ENCODE measurements at regions not wholly inside any gene's neighbourhood (a gene's known extent, or its start where the extent isn't known, plus 50 kb on each side); places are given as distances from the start of the nearest gene placed in this dataset.

DNA sequence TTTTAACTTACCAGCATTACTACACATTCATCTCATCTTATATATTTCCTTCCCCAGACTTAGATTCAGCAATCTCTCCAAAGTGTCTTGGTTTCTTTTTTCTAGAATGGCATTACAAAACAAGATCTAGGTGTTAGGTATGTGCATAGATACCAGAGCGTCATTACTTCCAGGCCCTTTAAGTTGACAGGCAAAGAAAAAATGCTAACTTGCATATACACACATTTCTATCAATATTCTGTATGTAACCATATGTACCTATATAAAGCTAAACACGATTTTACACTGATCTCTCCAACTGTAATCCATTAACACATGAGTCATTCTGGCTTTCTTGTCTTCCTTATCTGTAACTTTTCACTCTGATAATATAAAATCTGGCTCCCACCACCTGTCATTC is 503.8 kb upstream of the NRXN1 start:
- H3K27me3 ChIP-seq (ENCODE audit: control insufficient read depth, low read length): no peaks in the 10 kb centered on the region
- TF ChIP-seq EZH2phosphoT487 (IDR thresholded peaks at IDR 0.05; ENCODE audit: borderline replicate concordance, low read length): no peak
- TF ChIP-seq, protein P1, sequence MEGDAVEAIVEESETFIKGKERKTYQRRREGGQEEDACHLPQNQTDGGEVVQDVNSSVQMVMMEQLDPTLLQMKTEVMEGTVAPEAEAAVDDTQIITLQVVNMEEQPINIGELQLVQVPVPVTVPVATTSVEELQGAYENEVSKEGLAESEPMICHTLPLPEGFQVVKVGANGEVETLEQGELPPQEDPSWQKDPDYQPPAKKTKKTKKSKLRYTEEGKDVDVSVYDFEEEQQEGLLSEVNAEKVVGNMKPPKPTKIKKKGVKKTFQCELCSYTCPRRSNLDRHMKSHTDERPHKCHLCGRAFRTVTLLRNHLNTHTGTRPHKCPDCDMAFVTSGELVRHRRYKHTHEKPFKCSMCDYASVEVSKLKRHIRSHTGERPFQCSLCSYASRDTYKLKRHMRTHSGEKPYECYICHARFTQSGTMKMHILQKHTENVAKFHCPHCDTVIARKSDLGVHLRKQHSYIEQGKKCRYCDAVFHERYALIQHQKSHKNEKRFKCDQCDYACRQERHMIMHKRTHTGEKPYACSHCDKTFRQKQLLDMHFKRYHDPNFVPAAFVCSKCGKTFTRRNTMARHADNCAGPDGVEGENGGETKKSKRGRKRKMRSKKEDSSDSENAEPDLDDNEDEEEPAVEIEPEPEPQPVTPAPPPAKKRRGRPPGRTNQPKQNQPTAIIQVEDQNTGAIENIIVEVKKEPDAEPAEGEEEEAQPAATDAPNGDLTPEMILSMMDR (IDR thresholded peaks at IDR 0.05; ENCODE audit: low read depth, low read length, poor library complexity, severe bottlenecking): no peak
- no peaks in the 10 kb centered on the region for H3K36me3 ChIP-seq (ENCODE audit: control insufficient read depth, low read length)
- H3K4me3 ChIP-seq (ENCODE audit: low read length): no peak overlapping the region
- H3K27ac ChIP-seq (ENCODE audit: low read depth, low read length): no peak overlapping the region
- H3K4me2 ChIP-seq (ENCODE audit: low read length): no peak overlapping the region
- H3K79me2 ChIP-seq (ENCODE audit: control insufficient read depth, low read length): no peaks in the 10 kb centered on the region
- no peaks in the 10 kb centered on the region for H3F3A ChIP-seq (ENCODE audit: control insufficient read depth, insufficient read depth)
- H3K9me3 ChIP-seq (ENCODE audit: control insufficient read depth, insufficient read depth, low read length): no peaks in the 10 kb centered on the region
- no peaks in the 10 kb centered on the region for H4K20me1 ChIP-seq (ENCODE audit: control insufficient read depth, insufficient read depth, low read depth, low read length)
- H3K9me2 ChIP-seq (replicated peaks; ENCODE audit: control insufficient read depth, low read length): no peaks in the 10 kb centered on the region
- H3K4me1 ChIP-seq (ENCODE audit: control insufficient read depth, low read length): no peaks in the 10 kb centered on the region

GRCh38 chr2:51534166-51534565 is 502.2 kb upstream of the NRXN1 start:
- H3K4me3 ChIP-seq (ENCODE audit: low read length): no peak overlapping the region
- no peaks in the 10 kb centered on the region for H3K27me3 ChIP-seq (ENCODE audit: control insufficient read depth, low read length)
- H3K9me2 ChIP-seq (replicated peaks; ENCODE audit: control insufficient read depth, low read length): no peaks in the 10 kb centered on the region
- H4K20me1 ChIP-seq (ENCODE audit: control insufficient read depth, insufficient read depth, low read depth, low read length): no peaks in the 10 kb centered on the region
- no peaks in the 10 kb centered on the region for H3K36me3 ChIP-seq (ENCODE audit: control insufficient read depth, low read length)
- TF ChIP-seq, protein P1 (IDR thresholded peaks at IDR 0.05; ENCODE audit: low read depth, low read length, poor library complexity, severe bottlenecking): no peak
- TF ChIP-seq EZH2phosphoT487 (IDR thresholded peaks at IDR 0.05; ENCODE audit: borderline replicate concordance, low read length): no peak
- no peaks in the 10 kb centered on the region for H3K79me2 ChIP-seq (ENCODE audit: control insufficient read depth, low read length)
- no peaks in the 10 kb centered on the region for H3K9me3 ChIP-seq (ENCODE audit: control insufficient read depth, insufficient read depth, low read length)
- no peak overlapping the region for H3K4me2 ChIP-seq (ENCODE audit: low read length)
- no peaks in the 10 kb centered on the region for H3K4me1 ChIP-seq (ENCODE audit: control insufficient read depth, low read length)
- H3K27ac ChIP-seq (ENCODE audit: low read depth, low read length): no peak overlapping the region
- H3F3A ChIP-seq (ENCODE audit: control insufficient read depth, insufficient read depth): no peaks in the 10 kb centered on the region

GRCh38 chr2:51528156-51528555 is 496.2 kb upstream of the NRXN1 start:
- no peaks in the 10 kb centered on the region for H3K27me3 ChIP-seq (ENCODE audit: control insufficient read depth, low read length)
- H3K27ac ChIP-seq (ENCODE audit: low read depth, low read length): no peak overlapping the region
- no peak overlapping the region for H3K4me3 ChIP-seq (ENCODE audit: low read length)
- TF ChIP-seq, protein P1 (IDR thresholded peaks at IDR 0.05; ENCODE audit: low read depth, low read length, poor library complexity, severe bottlenecking): no peak
- TF ChIP-seq EZH2phosphoT487 (IDR thresholded peaks at IDR 0.05; ENCODE audit: borderline replicate concordance, low read length): no peak
- no peaks in the 10 kb centered on the region for H3F3A ChIP-seq (ENCODE audit: control insufficient read depth, insufficient read depth)
- H3K9me2 ChIP-seq (replicated peaks; ENCODE audit: control insufficient read depth, low read length): no peaks in the 10 kb centered on the region
- no peak overlapping the region for H3K4me2 ChIP-seq (ENCODE audit: low read length)
- H3K9me3 ChIP-seq (ENCODE audit: control insufficient read depth, insufficient read depth, low read length): no peaks in the 10 kb centered on the region
- no peaks in the 10 kb centered on the region for H3K4me1 ChIP-seq (ENCODE audit: control insufficient read depth, low read length)
- H3K36me3 ChIP-seq (ENCODE audit: control insufficient read depth, low read length): no peaks in the 10 kb centered on the region
- no peaks in the 10 kb centered on the region for H4K20me1 ChIP-seq (ENCODE audit: control insufficient read depth, insufficient read depth, low read depth, low read length)
- H3K79me2 ChIP-seq (ENCODE audit: control insufficient read depth, low read length): no peaks in the 10 kb centered on the region

- TF ChIP-seq EZH2phosphoT487 (IDR thresholded peaks at IDR 0.05; ENCODE audit: borderline replicate concordance, low read length): no peak
- TF ChIP-seq, protein P1 (IDR thresholded peaks at IDR 0.05; ENCODE audit: low read depth, low read length, poor library complexity, severe bottlenecking): no peak
- Histone ChIP-seq H3K36me3 (ENCODE audit: control insufficient read depth, low read length) (no peaks in the 10 kb centered on the region), H3K27me3 (ENCODE audit: control insufficient read depth, low read length) (no peaks in the 10 kb centered on the region), H3K9me3 (ENCODE audit: control insufficient read depth, insufficient read depth, low read length) (no peaks in the 10 kb centered on the region), H3K9me2 (replicated peaks; ENCODE audit: control insufficient read depth, low read length) (no peaks in the 10 kb centered on the region), H3F3A (ENCODE audit: control insufficient read depth, insufficient read depth) (no peaks in the 10 kb centered on the region), H3K27ac (ENCODE audit: low read depth, low read length) (no peak overlapping the region), H3K4me3 (ENCODE audit: low read length) (no peak overlapping the region), H3K4me1 (ENCODE audit: control insufficient read depth, low read length) (no peaks in the 10 kb centered on the region), H3K4me2 (ENCODE audit: low read length) (no peak overlapping the region), H4K20me1 (ENCODE audit: control insufficient read depth, insufficient read depth, low read depth, low read length) (no peaks in the 10 kb centered on the region), H3K79me2 (ENCODE audit: control insufficient read depth, low read length) (no peaks in the 10 kb centered on the region)
Observed at GRCh38 chr2:51526766-51527165, 494.8 kb upstream of the NRXN1 start.

Measured in DOHH2 (cell line).